ENCODE measurements at regions not wholly inside any gene's neighbourhood (a gene's known extent, or its start where the extent isn't known, plus 50 kb on each side); places are given as distances from the start of the nearest gene placed in this dataset.
A peak's percentile ranks its signal among the peaks of the same experiment; 100 is the strongest.
"Not testable (repeated sequence)": the region's sequence is repeated elsewhere in the genome, so short reads cannot be mapped to it uniquely, and the experiment has no call there.

DNA sequence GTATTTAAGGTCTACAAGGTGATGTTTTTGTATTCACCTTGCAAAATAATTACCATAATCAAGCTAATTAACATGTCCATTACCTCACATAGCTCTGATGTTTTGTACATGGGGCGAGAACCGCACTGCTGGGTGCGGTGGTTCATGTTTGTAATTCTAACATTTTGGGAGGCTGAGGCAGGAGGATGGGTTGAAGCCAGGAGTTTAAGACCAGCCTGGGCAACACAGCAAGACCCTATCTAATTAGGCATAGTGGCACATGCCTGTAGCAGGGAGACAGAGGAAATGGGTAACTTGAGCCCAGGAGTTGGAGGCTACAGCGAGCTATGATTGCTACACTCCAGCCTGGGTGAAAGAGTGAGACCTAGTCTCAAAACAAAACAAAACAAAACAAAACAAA is 248.2 kb upstream of the NSMCE3 start:
- no peak for DNase-seq
- no peak for ATAC-seq (ENCODE audit: insufficient read depth, low FRiP score)
- no peaks in the 10 kb centered on the region for H3K27me3 ChIP-seq (ENCODE audit: control insufficient read depth in 3 of 3, insufficient read depth in 3 of 3, low read length in 2 of 3)
- TF ChIP-seq, protein P1, sequence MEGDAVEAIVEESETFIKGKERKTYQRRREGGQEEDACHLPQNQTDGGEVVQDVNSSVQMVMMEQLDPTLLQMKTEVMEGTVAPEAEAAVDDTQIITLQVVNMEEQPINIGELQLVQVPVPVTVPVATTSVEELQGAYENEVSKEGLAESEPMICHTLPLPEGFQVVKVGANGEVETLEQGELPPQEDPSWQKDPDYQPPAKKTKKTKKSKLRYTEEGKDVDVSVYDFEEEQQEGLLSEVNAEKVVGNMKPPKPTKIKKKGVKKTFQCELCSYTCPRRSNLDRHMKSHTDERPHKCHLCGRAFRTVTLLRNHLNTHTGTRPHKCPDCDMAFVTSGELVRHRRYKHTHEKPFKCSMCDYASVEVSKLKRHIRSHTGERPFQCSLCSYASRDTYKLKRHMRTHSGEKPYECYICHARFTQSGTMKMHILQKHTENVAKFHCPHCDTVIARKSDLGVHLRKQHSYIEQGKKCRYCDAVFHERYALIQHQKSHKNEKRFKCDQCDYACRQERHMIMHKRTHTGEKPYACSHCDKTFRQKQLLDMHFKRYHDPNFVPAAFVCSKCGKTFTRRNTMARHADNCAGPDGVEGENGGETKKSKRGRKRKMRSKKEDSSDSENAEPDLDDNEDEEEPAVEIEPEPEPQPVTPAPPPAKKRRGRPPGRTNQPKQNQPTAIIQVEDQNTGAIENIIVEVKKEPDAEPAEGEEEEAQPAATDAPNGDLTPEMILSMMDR (IDR thresholded peaks at IDR 0.05; ENCODE audit: control extremely low read depth, extremely low read depth), result no peak
- H3K27ac ChIP-seq (ENCODE audit: low read depth in 1 of 2, low read length in 1 of 2), result no peak overlapping the region
- no peaks in the 10 kb centered on the region for H3K36me3 ChIP-seq (ENCODE audit: control insufficient read depth in 4 of 4, insufficient read depth in 4 of 4, low read length in 4 of 4)
- H3K9ac ChIP-seq (ENCODE audit: insufficient read depth in 1 of 2, low read length in 2 of 2), result no peak overlapping the region
- H3K9me3 ChIP-seq (ENCODE audit: control insufficient read depth in 4 of 4, insufficient read depth in 3 of 4, low read length in 3 of 4), result peaks cover 0 to 8% (median 0%) of the 10 kb centered on the region in 4 donors
- WGBS, 2 donors, result 90 to 93% methylated on average over 4 of the region's 4 CpGs
- H3K4me3 ChIP-seq, result no peak overlapping the region
- H3K4me1 ChIP-seq (ENCODE audit: control insufficient read depth in 5 of 5, insufficient read depth in 5 of 5, low read length in 5 of 5), result peaks cover 0 to 5% (median 0%) of the 10 kb centered on the region in 5 donors

DNA sequence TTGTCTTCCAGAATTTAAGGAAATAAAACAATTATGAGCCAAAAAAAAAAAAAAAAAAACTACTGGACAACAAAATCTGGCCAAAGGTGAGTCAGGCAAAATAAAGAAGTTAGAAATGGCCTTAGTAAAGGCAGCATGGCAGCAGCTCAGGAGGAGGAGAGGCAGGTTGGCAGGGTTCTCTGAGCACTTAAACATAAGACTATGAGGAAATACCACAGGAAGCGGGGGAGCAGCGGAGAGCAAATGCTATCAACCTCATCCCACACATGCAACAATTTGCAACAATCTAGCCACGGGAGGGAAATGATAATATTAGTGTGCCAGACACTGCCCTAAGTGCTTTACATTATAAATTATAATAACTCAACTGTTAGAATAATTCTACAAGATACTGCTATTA is 247.3 kb upstream of the NSMCE3 start:
- Histone ChIP-seq H3K4me3 (no peak overlapping the region), H3K27ac (ENCODE audit: low read depth in 1 of 2, low read length in 1 of 2) (no peak overlapping the region), H3K9me3 (ENCODE audit: control insufficient read depth in 4 of 4, insufficient read depth in 3 of 4, low read length in 3 of 4) (peaks cover 0 to 10% (median 2%) of the 10 kb centered on the region in 4 donors), H3K4me1 (ENCODE audit: control insufficient read depth in 5 of 5, insufficient read depth in 5 of 5, low read length in 5 of 5) (peaks cover 0 to 5% (median 0%) of the 10 kb centered on the region in 5 donors), H3K9ac (ENCODE audit: insufficient read depth in 1 of 2, low read length in 2 of 2) (no peak overlapping the region), H3K27me3 (ENCODE audit: control insufficient read depth in 3 of 3, insufficient read depth in 3 of 3, low read length in 2 of 3) (no peaks in the 10 kb centered on the region), H3K36me3 (ENCODE audit: control insufficient read depth in 4 of 4, insufficient read depth in 4 of 4, low read length in 4 of 4) (no peaks in the 10 kb centered on the region)
- WGBS, 2 donors, result 66 to 67% methylated on average over 3 of the region's 3 CpGs
- ATAC-seq (ENCODE audit: insufficient read depth, low FRiP score), result peak; percentile 27
- no peak for DNase-seq
- TF ChIP-seq, protein P1 (IDR thresholded peaks at IDR 0.05; ENCODE audit: control extremely low read depth, extremely low read depth), result no peak

DNA sequence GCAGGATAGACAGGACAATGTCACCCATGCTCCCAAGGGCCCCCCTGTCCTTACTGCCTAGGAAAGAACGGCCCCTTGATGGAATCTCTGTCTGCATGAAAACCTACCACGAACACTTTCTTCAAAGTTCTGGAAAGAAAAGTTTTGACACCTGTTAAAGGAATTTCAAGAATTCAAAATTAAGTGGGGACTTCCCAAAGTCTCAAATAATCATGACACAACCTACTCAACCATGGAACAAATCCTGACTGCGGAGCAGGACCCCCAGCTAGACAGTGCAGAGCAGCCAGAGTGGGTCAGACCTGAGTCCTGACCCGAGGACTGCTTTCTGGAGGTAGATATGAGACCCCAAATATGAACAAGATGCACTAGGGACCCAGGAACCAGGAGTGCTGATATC is 245.3 kb upstream of the NSMCE3 start:
- H3K9me3 ChIP-seq (ENCODE audit: control insufficient read depth in 4 of 4, insufficient read depth in 3 of 4, low read length in 3 of 4), result peaks cover 0 to 10% (median 2%) of the 10 kb centered on the region in 4 donors
- TF ChIP-seq, protein P1 (IDR thresholded peaks at IDR 0.05; ENCODE audit: control extremely low read depth, extremely low read depth), result no peak
- H3K4me1 ChIP-seq (ENCODE audit: control insufficient read depth in 5 of 5, insufficient read depth in 5 of 5, low read length in 5 of 5), result peaks cover 0 to 5% (median 0%) of the 10 kb centered on the region in 5 donors
- H3K9ac ChIP-seq (ENCODE audit: insufficient read depth in 1 of 2, low read length in 2 of 2), result no peak overlapping the region
- no peak for DNase-seq
- no peak for ATAC-seq (ENCODE audit: insufficient read depth, low FRiP score)
- no peaks in the 10 kb centered on the region for H3K36me3 ChIP-seq (ENCODE audit: control insufficient read depth in 4 of 4, insufficient read depth in 4 of 4, low read length in 4 of 4)
- H3K4me3 ChIP-seq, result no peak overlapping the region
- H3K27ac ChIP-seq (ENCODE audit: low read depth in 1 of 2, low read length in 1 of 2), result no peak overlapping the region
- H3K27me3 ChIP-seq (ENCODE audit: control insufficient read depth in 3 of 3, insufficient read depth in 3 of 3, low read length in 2 of 3), result no peaks in the 10 kb centered on the region
- 73 to 80% methylated on average over 4 of the region's 4 CpGs for WGBS, 2 donors

DNA sequence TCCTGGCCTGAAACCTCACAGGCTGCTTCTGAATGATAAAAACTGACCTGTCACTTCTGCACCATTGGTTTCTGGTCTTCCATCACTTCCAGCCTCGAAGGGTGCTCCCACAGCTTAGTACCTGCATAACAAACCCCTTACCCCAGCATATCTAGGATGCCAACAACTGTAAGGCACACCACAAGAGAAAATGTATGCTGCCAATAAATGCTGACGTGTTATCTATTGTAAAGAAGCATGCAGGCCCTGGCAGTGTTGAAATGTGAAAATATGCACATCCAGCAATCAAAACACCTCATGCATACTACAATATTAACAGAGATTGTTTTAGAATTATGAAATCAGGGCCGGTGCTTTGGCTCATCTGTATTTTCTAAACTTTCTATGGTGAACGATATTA is 242.0 kb upstream of the NSMCE3 start:
- DNase-seq (no peak), ATAC-seq (ENCODE audit: insufficient read depth, low FRiP score) (no peak)
- 82 to 83% methylated on average over 4 of the region's 4 CpGs for WGBS, 2 donors

DNA sequence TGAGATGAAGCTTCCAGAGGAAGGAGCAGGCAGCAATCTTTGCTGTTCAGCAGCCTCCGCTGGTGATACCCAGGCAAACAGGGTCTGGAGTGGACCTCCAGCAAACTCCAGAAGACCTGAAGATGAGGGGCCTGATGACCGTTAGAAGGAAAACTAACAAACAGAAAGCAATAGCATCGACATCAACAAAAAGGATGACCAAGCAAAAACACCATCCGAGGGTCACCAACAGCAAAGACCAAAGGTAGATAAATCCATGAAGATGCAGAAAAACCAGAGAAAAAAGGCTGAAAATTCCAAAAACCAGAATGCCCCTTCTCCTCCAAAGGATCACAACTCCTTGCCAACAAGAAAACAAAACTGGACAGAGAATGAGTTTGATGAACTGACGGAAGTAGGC is 235.9 kb upstream of the NSMCE3 start:
- H3K9ac ChIP-seq (ENCODE audit: insufficient read depth in 1 of 2, low read length in 2 of 2); H3K4me3 ChIP-seq; DNase-seq; H3K27me3 ChIP-seq (ENCODE audit: control insufficient read depth in 3 of 3, insufficient read depth in 3 of 3, low read length in 2 of 3); H3K27ac ChIP-seq (ENCODE audit: low read depth in 1 of 2, low read length in 1 of 2); H3K9me3 ChIP-seq (ENCODE audit: control insufficient read depth in 4 of 4, insufficient read depth in 3 of 4, low read length in 3 of 4); H3K4me1 ChIP-seq (ENCODE audit: control insufficient read depth in 5 of 5, insufficient read depth in 5 of 5, low read length in 5 of 5); ATAC-seq (ENCODE audit: insufficient read depth, low FRiP score); H3K36me3 ChIP-seq (ENCODE audit: control insufficient read depth in 4 of 4, insufficient read depth in 4 of 4, low read length in 4 of 4): not testable (repeated sequence)
- 91 to 93% methylated on average over 5 of the region's 5 CpGs for WGBS, 2 donors

More for the DNA sequence above, 242.0 kb upstream of the NSMCE3 start:
- Histone ChIP-seq H3K36me3 (ENCODE audit: control insufficient read depth in 4 of 4, insufficient read depth in 4 of 4, low read length in 4 of 4) (no peaks in the 10 kb centered on the region), H3K27ac (ENCODE audit: low read depth in 1 of 2, low read length in 1 of 2) (no peak overlapping the region), H3K9ac (ENCODE audit: insufficient read depth in 1 of 2, low read length in 2 of 2) (no peak overlapping the region), H3K27me3 (ENCODE audit: control insufficient read depth in 3 of 3, insufficient read depth in 3 of 3, low read length in 2 of 3) (no peaks in the 10 kb centered on the region), H3K9me3 (ENCODE audit: control insufficient read depth in 4 of 4, insufficient read depth in 3 of 4, low read length in 3 of 4) (peaks cover 0 to 3% (median 1%) of the 10 kb centered on the region in 4 donors), H3K4me1 (ENCODE audit: control insufficient read depth in 5 of 5, insufficient read depth in 5 of 5, low read length in 5 of 5) (peaks cover 0 to 2% (median 0%) of the 10 kb centered on the region in 5 donors), H3K4me3 (no peak overlapping the region)
- TF ChIP-seq, protein P1 (IDR thresholded peaks at IDR 0.05; ENCODE audit: control extremely low read depth, extremely low read depth), result no peak

All from lung (tissue), 11 donors.